IPS-20b (cell line): ENCODE measurements at regions not wholly inside any gene's neighbourhood (a gene's known extent, or its start where the extent isn't known, plus 50 kb on each side); places are given as distances from the start of the nearest gene placed in this dataset.
"Not testable (repeated sequence)": the region's sequence is repeated elsewhere in the genome, so short reads cannot be mapped to it uniquely, and the experiment has no call there.

Experiments
- H3K27ac ChIP-seq: one replicate; pipeline ENCODE4 v1.5.1; 2013; ENCODE audit warnings: low read length
- H3K27me3 ChIP-seq: 2 replicates; pipeline ENCODE4 v1.6.1; 2013; ENCODE audit warnings: mild to moderate bottlenecking, low read length, inconsistent platforms; ENCODE audit not compliant: insufficient read depth
- H3K36me3 ChIP-seq: 2 replicates; pipeline ENCODE4 v1.6.1; 2013; ENCODE audit warnings: low read depth, mild to moderate bottlenecking, inconsistent platforms, low read length, moderate library complexity; ENCODE audit not compliant: insufficient read depth
- H3K4me1 ChIP-seq: 2 replicates; pipeline ENCODE4 v1.6.1; 2013; ENCODE audit warnings: mild to moderate bottlenecking, control low read depth, inconsistent platforms, low read length, moderate library complexity; ENCODE audit not compliant: insufficient read depth
- H3K4me3 ChIP-seq: 2 replicates; pipeline ENCODE4 v1.5.1; 2013; ENCODE audit warnings: mild to moderate bottlenecking, low read length, inconsistent platforms
- H3K9ac ChIP-seq: 2 replicates; pipeline ENCODE4 v1.6.1; 2013; ENCODE audit warnings: low read depth, mild to moderate bottlenecking, inconsistent platforms, low read length, moderate library complexity
- H3K9me3 ChIP-seq: 2 replicates; pipeline ENCODE4 v1.6.1; 2013; ENCODE audit warnings: mild to moderate bottlenecking, low read depth, low read length, inconsistent platforms; ENCODE audit not compliant: insufficient read depth

DNA sequence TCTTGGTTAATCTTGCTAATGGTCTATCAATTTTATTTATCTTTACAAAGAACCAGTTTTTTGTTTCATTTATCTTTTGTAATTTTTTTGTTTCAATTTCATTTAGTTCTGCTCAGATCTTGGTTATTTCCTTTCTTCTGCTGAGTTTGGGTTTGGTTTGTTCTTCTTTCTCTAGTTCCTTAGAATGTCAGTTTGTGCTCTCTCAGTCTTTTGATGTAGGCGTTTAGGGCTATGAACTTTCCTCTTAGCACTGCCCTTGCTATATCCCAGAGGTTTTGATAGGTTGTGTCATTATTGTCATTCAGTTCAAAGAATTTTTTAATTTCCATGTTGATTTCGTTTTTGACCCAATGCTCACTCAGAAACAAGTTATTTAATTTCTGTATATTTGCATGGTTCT is 97.1 kb upstream of the CHST15 start:
- not testable (repeated sequence) for H3K4me3 ChIP-seq, H3K27me3 ChIP-seq, H3K9me3 ChIP-seq, H3K4me1 ChIP-seq, H3K36me3 ChIP-seq, H3K27ac ChIP-seq, H3K9ac ChIP-seq

- H3K4me1 ChIP-seq, result no peaks in the 10 kb centered on the region
- no peaks in the 10 kb centered on the region for H3K36me3 ChIP-seq
- H3K9ac ChIP-seq, result no peak overlapping the region
- H3K4me3 ChIP-seq, result no peak overlapping the region
- H3K27ac ChIP-seq, result no peak overlapping the region
- no peaks in the 10 kb centered on the region for H3K9me3 ChIP-seq
- no peaks in the 10 kb centered on the region for H3K27me3 ChIP-seq
These were observed 93.6 kb upstream of the CHST15 start for GRCh38 chr10:124186956-124187355.

- no peaks in the 10 kb centered on the region for H3K9me3 ChIP-seq
- H3K4me1 ChIP-seq, result no peaks in the 10 kb centered on the region
- H3K4me3 ChIP-seq, result no peak overlapping the region
- no peak overlapping the region for H3K27ac ChIP-seq
- H3K27me3 ChIP-seq, result no peaks in the 10 kb centered on the region
- no peak overlapping the region for H3K9ac ChIP-seq
- H3K36me3 ChIP-seq, result no peaks in the 10 kb centered on the region
These were observed 91.7 kb upstream of the CHST15 start for GRCh38 chr10:124185084-124185483.

DNA sequence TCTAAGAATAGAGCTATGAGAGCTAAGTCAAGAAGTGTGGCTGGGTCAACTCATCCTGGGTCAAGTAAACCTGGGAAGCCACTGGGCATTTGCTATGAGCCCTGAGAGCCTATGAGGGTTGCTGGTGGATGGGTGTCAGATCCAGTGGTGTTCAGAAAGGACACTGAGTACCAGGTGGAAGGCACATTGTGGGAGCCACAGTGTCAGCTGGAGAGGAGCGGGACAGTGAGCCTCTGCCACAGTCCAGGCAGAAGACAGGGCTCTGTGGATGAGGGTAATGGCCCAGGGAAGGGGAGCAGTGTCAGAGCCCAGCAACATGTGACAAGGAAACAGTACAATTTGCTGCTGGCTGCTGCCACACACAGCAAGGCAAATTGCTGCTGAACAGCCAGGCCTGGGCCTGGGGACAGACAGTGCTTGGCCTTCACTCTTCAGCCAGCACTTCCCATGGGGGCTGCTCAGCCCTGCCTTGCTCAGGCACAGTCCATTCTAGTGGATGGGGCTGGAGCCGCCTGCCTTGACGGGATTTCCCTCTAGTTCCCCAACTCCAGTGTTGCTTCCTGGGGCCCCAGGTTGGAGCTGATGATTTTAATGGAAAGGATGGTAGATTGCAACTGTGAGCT is 90.9 kb upstream of the CHST15 start:
- H3K4me3 ChIP-seq, result no peak overlapping the region
- no peaks in the 10 kb centered on the region for H3K27me3 ChIP-seq
- H3K36me3 ChIP-seq, result no peaks in the 10 kb centered on the region
- no peak overlapping the region for H3K9ac ChIP-seq
- H3K27ac ChIP-seq, result no peak overlapping the region
- H3K9me3 ChIP-seq, result no peaks in the 10 kb centered on the region
- H3K4me1 ChIP-seq, result no peaks in the 10 kb centered on the region

- no peaks in the 10 kb centered on the region for H3K27me3 ChIP-seq
- no peak overlapping the region for H3K27ac ChIP-seq
- no peak overlapping the region for H3K9ac ChIP-seq
- H3K36me3 ChIP-seq, result no peaks in the 10 kb centered on the region
- no peaks in the 10 kb centered on the region for H3K9me3 ChIP-seq
- no peak overlapping the region for H3K4me3 ChIP-seq
- H3K4me1 ChIP-seq, result no peaks in the 10 kb centered on the region
These were observed 90.2 kb upstream of the CHST15 start for GRCh38 chr10:124183617-124184016.

DNA sequence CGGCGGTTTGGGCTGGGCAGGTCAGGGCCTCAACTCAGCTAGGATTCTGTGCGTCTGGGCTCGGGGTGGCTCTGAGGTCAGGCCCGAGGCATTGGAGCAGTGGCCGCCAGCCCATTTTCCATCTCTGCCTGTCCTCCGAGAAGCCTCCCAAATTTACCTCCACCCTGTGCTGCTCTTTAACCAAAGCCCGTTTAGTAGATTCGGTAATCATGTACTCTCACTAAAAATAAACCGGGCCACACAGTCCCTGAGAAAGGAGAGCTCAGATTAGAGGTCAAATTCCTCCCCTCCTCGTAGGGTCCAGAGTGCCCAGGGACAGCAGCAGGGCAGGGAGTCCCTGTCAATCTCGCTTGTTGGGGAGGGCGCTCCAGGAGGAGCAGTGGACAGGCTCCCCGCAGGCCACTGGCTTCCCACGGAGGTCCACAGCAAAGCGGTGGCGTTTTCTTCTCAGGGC is 88.7 kb upstream of the CHST15 start:
- no peak overlapping the region for H3K4me3 ChIP-seq
- H3K27ac ChIP-seq, result no peak overlapping the region
- H3K4me1 ChIP-seq, result no peaks in the 10 kb centered on the region
- no peaks in the 10 kb centered on the region for H3K27me3 ChIP-seq
- H3K9ac ChIP-seq, result no peak overlapping the region
- H3K36me3 ChIP-seq, result no peaks in the 10 kb centered on the region
- H3K9me3 ChIP-seq, result no peaks in the 10 kb centered on the region

- H3K4me3 ChIP-seq, result no peak overlapping the region
- no peak overlapping the region for H3K9ac ChIP-seq
- no peaks in the 10 kb centered on the region for H3K4me1 ChIP-seq
- no peak overlapping the region for H3K27ac ChIP-seq
- no peaks in the 10 kb centered on the region for H3K27me3 ChIP-seq
- H3K9me3 ChIP-seq, result no peaks in the 10 kb centered on the region
- no peaks in the 10 kb centered on the region for H3K36me3 ChIP-seq
These were observed 88.3 kb upstream of the CHST15 start for GRCh38 chr10:124181656-124182055.

DNA sequence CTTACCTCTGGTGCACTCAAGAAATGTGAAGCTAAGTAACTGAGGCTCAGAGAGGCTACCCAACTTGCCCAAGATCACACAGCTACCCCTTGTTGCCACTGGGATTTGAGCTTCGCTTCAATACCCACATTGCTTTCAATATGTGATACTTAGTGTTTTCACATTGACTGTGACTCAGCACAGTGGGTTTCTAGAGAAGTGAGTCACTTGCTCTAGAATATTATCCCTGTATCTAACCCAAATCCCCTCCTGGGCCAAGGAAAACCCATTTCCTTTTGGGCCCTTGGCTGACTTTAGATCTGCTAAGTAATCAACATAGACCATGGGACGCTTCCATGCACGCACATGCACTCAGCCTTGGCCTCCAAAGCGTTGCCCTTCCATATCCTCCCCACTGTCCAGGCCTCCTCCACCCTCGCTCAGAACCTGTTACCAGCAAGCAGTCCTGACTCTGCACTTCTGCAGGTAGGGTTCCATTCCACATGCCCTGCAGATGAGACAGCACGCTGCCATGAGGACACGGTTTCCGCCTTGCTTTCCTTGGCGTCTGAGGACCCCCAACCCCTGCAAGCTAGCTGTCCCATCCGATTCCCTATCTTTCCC is 87.7 kb upstream of the CHST15 start:
- H3K9me3 ChIP-seq, result no peaks in the 10 kb centered on the region
- H3K4me1 ChIP-seq, result no peaks in the 10 kb centered on the region
- H3K9ac ChIP-seq, result no peak overlapping the region
- H3K27ac ChIP-seq, result no peak overlapping the region
- no peak overlapping the region for H3K4me3 ChIP-seq
- no peaks in the 10 kb centered on the region for H3K36me3 ChIP-seq
- H3K27me3 ChIP-seq, result no peaks in the 10 kb centered on the region

DNA sequence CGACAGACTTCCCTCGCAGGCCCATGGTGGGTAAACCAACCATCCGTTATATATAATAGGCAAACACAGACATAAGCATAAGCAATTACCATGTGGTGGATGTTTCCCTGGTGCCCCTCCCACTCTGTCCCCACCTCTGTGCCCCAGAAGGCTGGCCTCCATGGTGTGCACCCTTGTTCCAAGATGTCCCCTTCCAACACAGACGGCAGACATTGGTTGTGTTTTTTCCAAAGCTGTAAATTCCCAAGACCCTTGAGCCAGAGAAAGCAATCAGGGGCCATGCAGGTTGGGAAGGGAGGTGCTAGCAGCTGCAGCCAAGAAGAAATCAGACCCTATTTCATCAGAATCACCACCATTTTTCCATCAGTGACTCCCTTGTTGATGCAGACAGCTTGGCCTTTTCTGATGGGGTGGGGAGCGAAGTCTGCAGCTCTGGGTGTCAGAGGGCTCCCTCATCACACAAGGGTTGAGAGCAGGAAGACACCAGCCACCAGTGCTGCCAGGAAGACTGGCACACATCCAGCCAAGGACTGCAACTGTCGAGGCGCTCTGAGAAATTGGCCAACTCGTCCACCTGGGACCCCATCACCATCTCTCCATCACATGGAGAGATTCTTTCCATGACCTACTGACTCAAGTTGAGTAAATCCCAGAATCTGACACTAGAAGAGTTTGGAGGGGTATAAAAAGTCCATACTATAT is 86.8 kb upstream of the CHST15 start:
- H3K9me3 ChIP-seq, result no peaks in the 10 kb centered on the region

DNA sequence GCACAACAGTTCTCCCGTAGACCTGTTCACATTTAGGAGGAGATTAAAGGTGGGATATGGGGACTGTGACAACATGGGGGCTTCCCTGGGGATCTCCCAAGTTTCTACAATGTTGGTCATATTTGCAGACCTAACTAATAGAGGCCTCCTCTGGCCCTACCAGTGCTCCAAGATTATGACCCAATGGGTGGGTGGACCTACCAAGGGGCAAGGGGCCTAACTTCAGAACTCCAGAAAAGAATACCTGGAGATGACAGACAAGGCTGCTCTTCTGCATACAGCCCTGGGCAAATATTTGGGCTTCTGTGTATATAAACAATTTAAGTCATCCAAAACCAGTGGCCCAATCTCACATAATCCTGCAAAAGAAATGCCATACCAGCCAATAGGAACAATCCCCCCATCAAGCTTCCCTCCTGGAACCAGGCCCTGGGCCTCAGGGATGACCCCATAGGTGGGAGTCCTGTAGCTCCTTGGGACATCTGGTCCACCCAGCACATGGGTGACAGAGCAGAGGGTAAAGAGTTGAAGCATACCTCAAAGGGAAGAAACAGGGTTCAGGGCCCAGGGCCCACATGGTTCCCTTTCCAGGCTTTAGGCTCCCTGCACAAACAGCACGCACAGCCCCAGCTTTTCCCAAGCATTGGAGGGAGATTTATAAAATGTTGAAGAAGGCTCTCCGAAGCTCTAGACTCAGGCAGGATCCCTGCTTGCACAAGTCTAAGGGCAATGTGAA is 86.1 kb upstream of the CHST15 start:
- Histone ChIP-seq H3K36me3 (no peaks in the 10 kb centered on the region), H3K27me3 (no peaks in the 10 kb centered on the region), H3K9me3 (no peaks in the 10 kb centered on the region), H3K9ac (no peak overlapping the region), H3K27ac (no peak overlapping the region), H3K4me3 (no peak overlapping the region), H3K4me1 (no peaks in the 10 kb centered on the region)

More for the DNA sequence above, 86.8 kb upstream of the CHST15 start:
- Histone ChIP-seq H3K4me1 (no peaks in the 10 kb centered on the region), H3K27me3 (no peaks in the 10 kb centered on the region), H3K4me3 (no peak overlapping the region), H3K9ac (no peak overlapping the region), H3K27ac (no peak overlapping the region), H3K36me3 (no peaks in the 10 kb centered on the region)

DNA sequence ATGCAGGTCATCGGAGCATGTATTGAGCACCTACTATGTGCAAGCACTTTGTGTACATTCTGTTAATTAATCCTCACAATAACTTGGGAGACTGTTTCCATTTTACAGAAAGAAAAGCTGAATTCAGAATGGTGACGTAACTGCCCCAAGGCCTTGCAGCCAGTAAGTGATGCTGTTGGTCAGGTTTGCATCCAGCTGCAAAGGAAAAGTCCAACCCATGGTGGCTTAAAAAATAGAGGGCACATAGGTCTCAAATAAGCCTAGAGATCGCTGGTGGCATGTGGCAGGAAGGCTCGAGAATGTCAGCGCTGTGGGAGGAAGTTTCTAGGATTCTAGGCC is 83.8 kb upstream of the CHST15 start:
- H3K27me3 ChIP-seq, result no peaks in the 10 kb centered on the region
- H3K36me3 ChIP-seq, result no peaks in the 10 kb centered on the region
- no peaks in the 10 kb centered on the region for H3K9me3 ChIP-seq
- no peaks in the 10 kb centered on the region for H3K4me1 ChIP-seq
- no peak overlapping the region for H3K9ac ChIP-seq
- H3K4me3 ChIP-seq, result no peak overlapping the region
- H3K27ac ChIP-seq, result no peak overlapping the region
